SK-N-SH treated with all-trans-retinoic acid at 6 μM for 48 hours (cell line): ENCODE measurements at regions not wholly inside any gene's neighbourhood (a gene's known extent, or its start where the extent isn't known, plus 50 kb on each side); places are given as distances from the start of the nearest gene placed in this dataset.

ENCODE experiments used
- ARNTL ChIP-seq: fragments of 450-650 bp; formaldehyde crosslinking; IDR thresholded peaks from 2 replicates; pipeline ENCODE4 v1.5.0; 2020; ENCODE audit warnings: low read depth, mild to moderate bottlenecking, moderate library complexity, borderline replicate concordance
- CSDC2 ChIP-seq: fragments of 250-450 bp; sonication (Bioruptor Pico); IDR thresholded peaks from 2 replicates; pipeline ENCODE4 v1.5.0; 2020; ENCODE audit warnings: mild to moderate bottlenecking, moderate library complexity
- GLIS3 ChIP-seq: fragments of 250-450 bp; sonication (Bioruptor Pico); IDR thresholded peaks from 2 replicates; pipeline ENCODE4 v1.5.0; 2020; ENCODE audit warnings: mild to moderate bottlenecking, moderate library complexity
- ISL1 ChIP-seq: fragments of 250-450 bp; sonication (Bioruptor Pico); IDR thresholded peaks from 2 replicates; pipeline ENCODE4 v2.1.2; 2022; ENCODE audit warnings: mild to moderate bottlenecking, moderate library complexity
- POU6F1 ChIP-seq: fragments of 250-450 bp; sonication (Bioruptor Pico); IDR thresholded peaks from 2 replicates; pipeline ENCODE4 v1.8.0; 2021; ENCODE audit warnings: low read depth, mild to moderate bottlenecking, moderate library complexity, borderline replicate concordance
- PPARA ChIP-seq: fragments of 250-450 bp; sonication (Bioruptor Pico); IDR thresholded peaks from 2 replicates; pipeline ENCODE4 v1.5.0; 2020; ENCODE audit warnings: mild to moderate bottlenecking, borderline replicate concordance
- RARB ChIP-seq: fragments of 250-450 bp; sonication (Bioruptor Pico); IDR thresholded peaks from 2 replicates; pipeline ENCODE4 v1.8.0; 2021; ENCODE audit warnings: mild to moderate bottlenecking, moderate library complexity
- SNAI2 ChIP-seq: fragments of 250-450 bp; sonication (Bioruptor Pico); IDR thresholded peaks from 2 replicates; pipeline ENCODE4 v1.5.0; 2020; ENCODE audit warnings: mild to moderate bottlenecking, moderate library complexity
- TCF4 ChIP-seq: fragments of 250-450 bp; sonication (Bioruptor Pico); IDR thresholded peaks from 2 replicates; pipeline ENCODE4 v1.8.0; 2021; ENCODE audit warnings: mild to moderate bottlenecking, moderate library complexity, borderline replicate concordance
- ZC3H10 ChIP-seq: fragments of 250-450 bp; sonication (Bioruptor Pico); IDR thresholded peaks from 2 replicates; pipeline ENCODE4 v1.5.1; 2021; ENCODE audit warnings: mild to moderate bottlenecking, moderate library complexity
- ZFP3 ChIP-seq: fragments of 250-450 bp; sonication (Bioruptor Pico); IDR thresholded peaks from 2 replicates; pipeline ENCODE4 v1.5.0; 2020; ENCODE audit warnings: mild to moderate bottlenecking, moderate library complexity
- ZFP30 ChIP-seq: fragments of 450-650 bp; formaldehyde crosslinking; IDR thresholded peaks from 2 replicates; pipeline ENCODE4 v1.5.0; 2022; ENCODE audit warnings: mild to moderate bottlenecking, moderate library complexity
- ZNF70 ChIP-seq: fragments of 450-650 bp; formaldehyde crosslinking; IDR thresholded peaks from 2 replicates; pipeline ENCODE4 v1.5.0; 2020; ENCODE audit warnings: mild to moderate bottlenecking, moderate library complexity

- no peak for TF ChIP-seq PPARA (CRISPR knock-in tag)
- TF ChIP-seq POU6F1 (CRISPR knock-in tag): no peak
- no peak for TF ChIP-seq ZNF70
- no peak for TF ChIP-seq SNAI2 (CRISPR knock-in tag)
- TF ChIP-seq TCF4 (CRISPR knock-in tag): no peak
- no peak for TF ChIP-seq GLIS3 (CRISPR knock-in tag)
- no peak for TF ChIP-seq RARB (CRISPR knock-in tag)
- no peak for TF ChIP-seq ZC3H10 (CRISPR knock-in tag)
- no peak for TF ChIP-seq ZFP3 (CRISPR knock-in tag)
- TF ChIP-seq CSDC2 (CRISPR knock-in tag): no peak
- TF ChIP-seq ZFP30 (CRISPR knock-in tag): no peak
- no peak for TF ChIP-seq ARNTL (CRISPR knock-in tag)
- TF ChIP-seq ISL1 (CRISPR knock-in tag): no peak
Measured at GRCh38 chr5:141734501-141735229, 52.6 kb upstream of the ARAP3 start.
